Ovary (tissue), 7 donors: ENCODE measurements at regions not wholly inside any gene's neighbourhood (a gene's known extent, or its start where the extent isn't known, plus 50 kb on each side); places are given as distances from the start of the nearest gene placed in this dataset.
A peak's percentile ranks its signal among the peaks of the same experiment; 100 is the strongest.

Experiments used
- DNase-seq, 5 donors: peaks; one replicate each; pipeline ENCODE4 v3.0.0-alpha.2; 2019 to 2020
- H3K27ac ChIP-seq, 2 donors: fragments of 200-600 bp; one replicate each; pipeline versions ENCODE4 v1.5.1 to v1.8.0; 2019 to 2022
- H3K27me3 ChIP-seq: fragments of 200-600 bp; one replicate; pipeline ENCODE4 v1.8.0; 2022
- H3K36me3 ChIP-seq: fragments of 200-600 bp; sonication (generic); one replicate; pipeline ENCODE4 v1.5.1; 2019
- H3K4me1 ChIP-seq: one replicate; pipeline ENCODE4 v1.8.1; 2013; ENCODE audit warnings: mild to moderate bottlenecking, moderate library complexity; ENCODE audit not compliant: insufficient read depth
- H3K4me3 ChIP-seq: fragments of 200-600 bp; sonication (generic); one replicate; pipeline ENCODE4 v1.5.1; 2017
- H3K9me3 ChIP-seq, 2 donors: fragments of 200-600 bp in 1 of 2; sonication (generic) in 1 of 2; one replicate each; pipeline versions ENCODE4 v1.5.1 to v1.8.1; 2013 to 2019; ENCODE audit warnings: mild to moderate bottlenecking in 1 of 2, moderate library complexity in 1 of 2
- EP300 ChIP-seq: sonication (generic); formaldehyde crosslinking; IDR thresholded peaks from one replicate; pipeline ENCODE4 v1.6.1; 2017; ENCODE audit warnings: antibody characterized with exemption
- POLR2A ChIP-seq: fragments of 450-650 bp; IDR thresholded peaks from one replicate; pipeline ENCODE4 v1.6.1; 2017; ENCODE audit warnings: antibody characterized with exemption, mild to moderate bottlenecking, moderate library complexity
- WGBS, 3 donors: extraction: QIAGEN DNeasy Blood & Tissue Kit in 1 of 3; methylation state at CpG; one replicate each; pipeline versions ENCODE4 v1.1.5 to v1.1.7; 2013 to 2017; 5-methylcytosine and 5-hydroxymethylcytosine counted together
- intact Hi-C, 4 donors: fragments of 100-400 bp; cut with DNase I; formaldehyde crosslinking; loops; one replicate each; pipeline versions ENCODE4 v1.11.0 to v1.15.1; 2022 to 2023
- TF ChIP-seq, protein P1 (sequence below), 3 donors: fragments of 450-650 bp in 2 of 3; fragments of 200-600 bp in 1 of 3; IDR thresholded peaks; one replicate each; pipeline versions ENCODE4 v1.5.1 to v1.8.0; 2016 to 2022; ENCODE audit warnings: antibody characterized with exemption in 3 of 3, mild to moderate bottlenecking in 1 of 3
- donor health status: DM: no; HTN: no; CAD: no; lungs with moderate emphysema.
- donor health status: DM: no; HTN: no; CAD: no.
- donor health status: Bipolar disorder and iron deficiency.
- donor health status: DM: no; HTN: no; CAD: no.
- donor health status: DM: yes; HTN: yes; CAD: no.

DNA sequence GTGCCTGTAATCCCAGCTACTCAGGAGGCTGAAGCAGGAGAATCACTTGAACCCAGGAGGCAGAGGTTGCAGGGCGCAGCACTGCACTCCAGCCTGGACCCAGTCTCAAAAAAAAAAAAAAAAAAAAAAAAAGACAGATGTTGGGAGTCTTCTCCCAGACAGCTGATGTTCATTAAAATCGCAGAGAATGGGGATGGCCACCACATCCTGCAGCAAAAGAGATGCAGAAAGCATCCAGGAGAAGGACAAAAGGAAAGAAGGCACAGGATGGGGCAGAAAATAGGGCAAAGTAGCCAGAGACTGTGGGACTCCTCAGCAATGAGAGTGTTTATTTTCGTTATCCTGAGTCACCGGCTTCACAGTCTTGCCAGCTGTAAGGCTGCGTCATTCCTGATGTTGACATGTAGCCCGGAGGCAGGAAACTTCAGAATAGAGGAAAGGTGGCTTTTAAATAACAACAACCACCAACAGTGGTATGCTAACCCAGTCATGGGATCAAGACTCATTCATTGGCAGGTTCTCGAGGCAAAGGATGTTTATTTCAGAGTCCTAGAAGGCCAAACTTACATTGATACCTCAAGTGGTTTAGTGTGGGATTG lies 149.5 kb upstream of the SVIL start:
- peak overlapping the region in 1 of 2 donors; percentile 31 for H3K27ac ChIP-seq
- WGBS, 3 donors, result 30 to 42% (median 36%) methylated on average over 7 of the region's 7 CpGs
- TF ChIP-seq EP300 (no peak), POLR2A (no peak)
- TF ChIP-seq, protein P1, sequence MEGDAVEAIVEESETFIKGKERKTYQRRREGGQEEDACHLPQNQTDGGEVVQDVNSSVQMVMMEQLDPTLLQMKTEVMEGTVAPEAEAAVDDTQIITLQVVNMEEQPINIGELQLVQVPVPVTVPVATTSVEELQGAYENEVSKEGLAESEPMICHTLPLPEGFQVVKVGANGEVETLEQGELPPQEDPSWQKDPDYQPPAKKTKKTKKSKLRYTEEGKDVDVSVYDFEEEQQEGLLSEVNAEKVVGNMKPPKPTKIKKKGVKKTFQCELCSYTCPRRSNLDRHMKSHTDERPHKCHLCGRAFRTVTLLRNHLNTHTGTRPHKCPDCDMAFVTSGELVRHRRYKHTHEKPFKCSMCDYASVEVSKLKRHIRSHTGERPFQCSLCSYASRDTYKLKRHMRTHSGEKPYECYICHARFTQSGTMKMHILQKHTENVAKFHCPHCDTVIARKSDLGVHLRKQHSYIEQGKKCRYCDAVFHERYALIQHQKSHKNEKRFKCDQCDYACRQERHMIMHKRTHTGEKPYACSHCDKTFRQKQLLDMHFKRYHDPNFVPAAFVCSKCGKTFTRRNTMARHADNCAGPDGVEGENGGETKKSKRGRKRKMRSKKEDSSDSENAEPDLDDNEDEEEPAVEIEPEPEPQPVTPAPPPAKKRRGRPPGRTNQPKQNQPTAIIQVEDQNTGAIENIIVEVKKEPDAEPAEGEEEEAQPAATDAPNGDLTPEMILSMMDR (IDR thresholded peaks at IDR 0.05), result no peak
- H3K27me3 ChIP-seq, result no peaks in the 10 kb centered on the region
- no peaks in the 10 kb centered on the region for H3K36me3 ChIP-seq
- intact Hi-C loops, result no loop called here
- no peak overlapping the region for H3K4me3 ChIP-seq
- DNase-seq, result peak; percentile 55 to 71 (median 58)
- H3K9me3 ChIP-seq, result no peaks in the 10 kb centered on the region
- H3K4me1 ChIP-seq, result peaks cover 3% of the 10 kb centered on the region

DNA sequence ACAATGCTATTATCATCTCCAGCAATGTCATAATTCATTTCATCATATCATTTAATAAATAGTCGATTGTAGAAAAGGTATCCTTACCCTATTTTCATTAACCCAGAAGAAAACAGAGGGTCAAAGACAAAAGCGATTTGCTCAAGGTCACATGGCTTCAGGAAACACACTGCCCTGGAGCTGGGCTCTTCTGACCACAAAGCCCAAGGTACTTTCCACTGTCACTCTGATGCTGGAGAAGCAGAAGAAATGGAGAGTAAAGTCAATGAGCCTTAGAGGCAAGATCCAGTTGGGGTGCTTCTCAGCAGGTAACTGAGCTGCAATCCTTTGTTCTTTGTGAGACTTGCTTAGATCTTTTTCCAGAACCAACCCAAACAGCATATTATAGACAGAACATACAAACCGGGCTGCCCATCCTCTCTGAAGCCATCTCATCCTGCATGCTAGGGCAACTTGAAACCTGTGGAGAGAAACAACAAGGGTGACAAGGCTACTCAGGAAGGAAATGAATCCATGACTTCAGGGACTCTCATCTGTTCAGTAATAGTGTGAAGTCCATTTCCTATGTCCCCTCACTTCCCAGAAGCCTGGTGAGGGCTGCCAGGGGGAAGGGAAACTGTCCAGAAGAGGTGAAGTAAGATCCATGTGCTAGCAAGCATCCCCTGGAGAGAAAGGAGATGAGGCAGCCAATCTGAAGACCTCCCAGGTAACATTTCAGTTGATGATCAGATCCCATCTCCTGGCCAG lies 148.6 kb upstream of the SVIL start:
- no peaks in the 10 kb centered on the region for H3K9me3 ChIP-seq
- no peaks in the 10 kb centered on the region for H3K27me3 ChIP-seq
- H3K4me3 ChIP-seq, result no peak overlapping the region
- no peaks in the 10 kb centered on the region for H3K36me3 ChIP-seq
- intact Hi-C loops, result no loop called here
- TF ChIP-seq EP300 (no peak), POLR2A (no peak)
- TF ChIP-seq, protein P1 (IDR thresholded peaks at IDR 0.05), result no peak
- H3K4me1 ChIP-seq, result peaks cover 3% of the 10 kb centered on the region
- no peak for DNase-seq
- WGBS, 3 donors, result 41 to 53% (median 48%) methylated on average over 3 of the region's 3 CpGs
- H3K27ac ChIP-seq, result no peak overlapping the region

DNA sequence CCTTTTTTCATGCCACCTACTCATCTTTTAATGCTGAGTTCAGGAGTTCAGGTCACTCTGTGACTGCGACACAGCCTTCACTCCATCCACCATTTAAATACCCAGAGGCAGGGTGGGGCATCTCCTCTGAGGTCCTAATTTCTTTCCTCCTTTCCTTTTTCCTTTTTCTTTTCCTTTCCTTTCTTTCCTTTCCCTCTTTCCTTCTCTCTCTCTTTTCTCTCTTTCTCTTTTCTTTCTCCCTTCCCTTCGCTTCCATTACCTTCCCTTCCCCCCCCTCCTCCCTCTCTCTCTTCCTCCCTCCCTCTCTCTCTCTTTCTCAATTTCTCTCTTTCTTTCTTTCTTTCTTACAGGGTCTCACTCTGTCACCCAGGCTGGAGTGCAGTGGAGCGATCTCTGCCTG lies 145.9 kb upstream of the SVIL start:
- 81 to 99% (median 94%) methylated on average over 3 of the region's 3 CpGs for WGBS, 3 donors
- H3K27me3 ChIP-seq, result no peaks in the 10 kb centered on the region
- peaks cover 3% of the 10 kb centered on the region for H3K4me1 ChIP-seq
- no peak for DNase-seq
- H3K9me3 ChIP-seq, result no peaks in the 10 kb centered on the region
- H3K27ac ChIP-seq, result no peak overlapping the region
- TF ChIP-seq, protein P1 (IDR thresholded peaks at IDR 0.05), result no peak
- TF ChIP-seq POLR2A (no peak), EP300 (no peak)
- H3K4me3 ChIP-seq, result no peak overlapping the region
- intact Hi-C loops, result no loop called here
- no peaks in the 10 kb centered on the region for H3K36me3 ChIP-seq

DNA sequence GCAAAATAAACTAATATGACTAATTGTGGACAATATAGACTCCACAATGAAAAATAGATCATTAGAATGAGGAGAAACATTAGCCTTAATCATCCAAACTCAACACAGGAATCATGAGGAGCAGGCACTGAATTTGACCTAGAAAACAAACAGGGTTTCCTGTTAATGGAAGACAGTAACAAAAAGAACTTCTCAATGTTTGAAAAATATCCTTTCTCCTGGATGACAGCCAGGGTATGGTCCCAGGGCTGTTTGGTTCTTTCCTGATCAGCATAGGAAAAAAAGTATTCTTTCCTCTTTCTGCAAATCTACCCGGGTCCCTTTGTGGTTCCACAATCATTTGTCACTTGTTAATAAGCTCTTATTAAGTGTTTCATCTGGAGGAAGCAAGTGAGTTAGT lies 145.3 kb upstream of the SVIL start:
- TF ChIP-seq POLR2A (no peak), EP300 (no peak)
- TF ChIP-seq, protein P1 (IDR thresholded peaks at IDR 0.05), result no peak
- H3K9me3 ChIP-seq, result no peaks in the 10 kb centered on the region
- peaks cover 3% of the 10 kb centered on the region for H3K4me1 ChIP-seq
- 52 to 58% (median 56%) methylated on average over 1 of the region's 1 CpG for WGBS, 3 donors
- DNase-seq, result no peak
- intact Hi-C loops, result no loop called here
- H3K27ac ChIP-seq, result no peak overlapping the region
- H3K4me3 ChIP-seq, result no peak overlapping the region
- H3K36me3 ChIP-seq, result no peaks in the 10 kb centered on the region
- H3K27me3 ChIP-seq, result no peaks in the 10 kb centered on the region
